ENCODE measurements at regions not wholly inside any gene's neighbourhood (a gene's known extent, or its start where the extent isn't known, plus 50 kb on each side); places are given as distances from the start of the nearest gene placed in this dataset.

GRCh38 chr13:82627183-82627582, 1255.1 kb downstream of the SLITRK1 start (continued):
- TF ChIP-seq PRDM15 (CRISPR knock-in tag; IDR thresholded peaks at IDR 0.05) (no peak), HCFC1 (IDR thresholded peaks at IDR 0.05; ENCODE audit: low read length) (no peak), GABPA (IDR thresholded peaks at IDR 0.05; ENCODE audit: low read depth) (no peak), MTA3 (IDR thresholded peaks at IDR 0.05; ENCODE audit: borderline replicate concordance, low read length) (no peak), IRF4 (IDR thresholded peaks at IDR 0.05; ENCODE audit: low read depth, low read length) (no peak), IKZF1 (conservative IDR thresholded peaks at IDR 0.05) (no peak)
- TF ChIP-seq, protein P1, sequence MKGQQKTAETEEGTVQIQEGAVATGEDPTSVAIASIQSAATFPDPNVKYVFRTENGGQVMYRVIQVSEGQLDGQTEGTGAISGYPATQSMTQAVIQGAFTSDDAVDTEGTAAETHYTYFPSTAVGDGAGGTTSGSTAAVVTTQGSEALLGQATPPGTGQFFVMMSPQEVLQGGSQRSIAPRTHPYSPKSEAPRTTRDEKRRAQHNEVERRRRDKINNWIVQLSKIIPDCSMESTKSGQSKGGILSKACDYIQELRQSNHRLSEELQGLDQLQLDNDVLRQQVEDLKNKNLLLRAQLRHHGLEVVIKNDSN (IDR thresholded peaks at IDR 0.05; ENCODE audit: borderline replicate concordance, extremely low read length, insufficient read depth, low read depth, low read length) = no peak

DNA sequence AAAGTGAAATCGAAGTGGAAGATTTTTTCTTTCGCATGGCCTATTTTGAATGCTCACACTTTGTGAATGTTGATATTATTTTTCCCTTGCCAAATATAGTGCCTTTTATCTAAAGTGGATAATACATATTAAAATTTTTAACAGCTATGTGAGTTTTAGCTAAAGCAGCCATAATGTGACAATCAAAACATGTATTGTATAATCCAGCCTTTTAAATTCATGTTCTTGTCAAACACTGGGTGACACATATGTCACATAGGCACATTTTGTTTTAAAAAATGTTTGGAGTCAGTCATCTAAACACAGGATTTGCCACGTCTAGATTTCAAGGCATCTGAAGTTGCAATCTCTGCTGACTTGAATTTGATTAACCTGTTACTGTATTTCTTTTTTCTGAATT, 1256.6 kb downstream of the SLITRK1 start:
- in situ Hi-C loops (cut with MboI) = no loop called here
- Histone ChIP-seq H3K9me3 (replicated peaks; ENCODE audit: control insufficient read depth, insufficient read depth, low read length) (no peaks in the 10 kb centered on the region), H3K27ac (ENCODE audit: control insufficient read depth, insufficient read depth) (no peak overlapping the region), H3K4me1 (ENCODE audit: control insufficient read depth, insufficient read depth, low read length) (no peaks in the 10 kb centered on the region), H3K4me3 (no peak overlapping the region), H3K36me3 (ENCODE audit: control insufficient read depth in 2 of 2, insufficient read depth in 2 of 2, low read length in 1 of 2) (no peaks in the 10 kb centered on the region), H3K27me3 (replicated peaks in 1 of 2; ENCODE audit: control insufficient read depth in 2 of 2, insufficient read depth in 2 of 2, low read length in 1 of 2) (no peaks in the 10 kb centered on the region), H3K4me2 (ENCODE audit: control insufficient read depth, insufficient read depth) (no peak overlapping the region), H2AFZ (ENCODE audit: control insufficient read depth, low read depth, low read length) (no peak overlapping the region), H3K9ac (ENCODE audit: control insufficient read depth, insufficient read depth, low read length) (no peak overlapping the region), H4K20me1 (ENCODE audit: control insufficient read depth, insufficient read depth) (no peaks in the 10 kb centered on the region), H3K79me2 (ENCODE audit: control insufficient read depth, insufficient read depth, low read length) (no peaks in the 10 kb centered on the region)
- ChIA-PET CTCF (no interaction called here), RAD21 (ENCODE audit: unreplicated experiment) (no interaction called here), POLR2A (no interaction called here), SMC1A (ENCODE audit: uncharacterized antibody, unreplicated experiment) (interaction anchor here (0.7 kb wide), 1 partner anchor 10 kb away, joined by 3 read pairs; no protein-coding TSS in a partner anchor)
- no peak for DNase-seq (ENCODE audit: low read depth, low spot score)
- WGBS (ENCODE audit: insufficient coverage, insufficient replicate concordance, low lambda C conversion rate, missing lambda C conversion rate) = 27% methylated on average over 3 of the region's 3 CpGs
- no TSS peak for BruUV-seq (replicated peaks)
- intact Hi-C loops (cut with micrococcal nuclease; ENCODE audit: unreplicated experiment) = no loop called here
- TF ChIP-seq NKRF (conservative IDR thresholded peaks at IDR 0.05) (no peak), MEF2A (IDR thresholded peaks at IDR 0.05; ENCODE audit: insufficient read depth, low read depth, low read length) (no peak), ASH2L (IDR thresholded peaks at IDR 0.05; ENCODE audit: borderline replicate concordance, low read depth) (no peak), NFYA (IDR thresholded peaks at IDR 0.05; ENCODE audit: borderline replicate concordance, low read depth, low read length) (no peak)
- ATAC-seq = no peak
- FAIRE-seq = no peak

All from GM12878 (cell line).